ENCODE measurements at regions not wholly inside any gene's neighbourhood (a gene's known extent, or its start where the extent isn't known, plus 50 kb on each side); places are given as distances from the start of the nearest gene placed in this dataset.

DNA sequence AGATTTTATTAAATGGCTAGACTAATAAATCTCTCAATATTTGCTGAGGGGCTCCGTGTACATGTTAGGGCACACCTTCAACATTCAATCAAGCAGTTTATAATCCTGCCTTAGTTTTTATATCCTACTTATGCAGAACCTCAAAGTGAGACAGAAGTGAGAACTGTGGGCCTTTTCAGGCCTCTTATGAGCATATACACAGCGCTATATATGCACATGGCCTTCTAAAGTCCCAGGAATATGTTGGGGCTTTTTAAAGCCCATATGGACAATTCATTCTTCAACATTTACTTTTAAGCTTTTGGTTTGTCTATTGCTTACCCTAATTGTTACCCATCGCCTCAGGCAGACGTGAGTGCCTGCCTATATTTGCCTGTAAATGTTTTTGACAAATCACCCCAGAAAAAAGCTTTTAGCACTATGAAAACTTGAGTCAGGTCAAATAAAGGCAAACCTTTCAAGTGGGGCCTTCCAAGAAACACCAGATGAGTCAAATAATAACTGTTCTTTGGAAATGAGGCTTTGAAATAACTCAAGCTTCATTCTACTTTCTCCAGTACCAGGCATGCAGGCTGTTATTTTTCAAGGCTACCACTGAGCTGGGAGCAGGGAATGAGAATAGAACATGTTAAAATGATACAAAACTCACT is 58.2 kb downstream of the ESM1 start:
- DNase-seq (ENCODE audit: low read depth in 2 of 2) = no peak

DNA sequence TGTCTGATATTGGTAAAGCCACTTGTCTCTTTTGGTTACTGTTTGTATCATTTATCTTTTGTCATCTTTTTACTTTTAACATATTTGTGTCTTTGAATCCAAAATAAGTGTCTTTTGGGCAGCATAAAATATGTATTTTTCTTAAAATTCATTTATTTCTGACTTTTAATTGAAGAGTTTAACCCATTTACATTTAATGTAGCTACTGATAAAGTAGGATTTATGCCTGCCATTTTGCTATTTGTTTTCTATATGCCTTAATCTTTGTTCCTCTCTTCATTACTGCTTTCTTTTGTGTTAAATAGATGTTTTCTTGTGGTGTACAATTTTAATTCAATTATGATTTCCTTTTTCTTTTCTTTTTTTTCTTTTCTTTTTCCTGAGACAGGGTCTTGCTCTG is 60.9 kb downstream of the ESM1 start:
- no peak for DNase-seq (ENCODE audit: low read depth in 2 of 2)

DNA sequence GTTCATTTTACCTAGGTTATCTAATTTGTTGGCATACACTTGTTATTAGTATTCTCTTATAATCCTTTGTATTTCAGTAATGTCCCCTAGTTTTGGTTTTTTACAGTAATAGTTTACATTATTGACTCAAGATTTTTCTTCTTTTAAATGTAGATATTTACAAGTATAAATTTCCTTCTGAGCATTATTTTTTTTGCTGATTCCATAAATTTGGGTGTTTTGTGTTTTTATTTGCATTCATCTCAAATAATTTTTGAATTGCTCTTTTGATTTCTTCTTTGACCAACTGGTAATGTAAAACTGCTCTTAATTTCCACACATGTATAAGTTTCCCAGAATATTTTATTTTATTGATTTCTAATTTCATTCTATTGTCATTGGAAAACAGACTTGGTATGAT is 68.1 kb downstream of the ESM1 start:
- DNase-seq (ENCODE audit: low read depth in 2 of 2) = no peak

DNA sequence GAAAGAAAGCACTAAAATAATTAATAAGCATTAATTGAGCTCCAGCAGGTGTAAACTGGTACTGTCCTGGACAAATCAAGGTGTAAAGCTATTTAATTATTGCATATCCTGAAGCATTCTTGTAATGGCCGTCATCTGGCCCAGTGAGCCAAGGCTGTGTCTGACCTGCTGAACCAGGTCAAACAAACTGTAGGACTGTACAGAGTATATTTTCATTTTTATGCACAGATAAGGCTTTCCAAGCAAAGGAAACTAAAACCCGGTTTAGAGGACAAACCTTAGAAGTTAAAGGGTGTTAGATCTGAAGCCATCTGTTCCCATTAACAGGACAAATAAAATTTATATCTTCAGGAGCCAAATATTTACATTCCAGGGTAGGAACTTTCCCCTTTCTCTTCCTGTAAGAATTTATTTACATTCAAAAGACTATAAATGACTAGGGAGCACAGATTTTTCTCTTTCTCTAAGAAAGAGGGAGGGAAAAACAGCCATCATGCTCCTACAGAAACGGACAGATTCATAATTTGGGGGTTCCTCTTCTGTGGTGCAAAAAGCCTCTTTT is 69.8 kb downstream of the ESM1 start:
- no peak for DNase-seq (ENCODE audit: low read depth in 2 of 2)

DNA sequence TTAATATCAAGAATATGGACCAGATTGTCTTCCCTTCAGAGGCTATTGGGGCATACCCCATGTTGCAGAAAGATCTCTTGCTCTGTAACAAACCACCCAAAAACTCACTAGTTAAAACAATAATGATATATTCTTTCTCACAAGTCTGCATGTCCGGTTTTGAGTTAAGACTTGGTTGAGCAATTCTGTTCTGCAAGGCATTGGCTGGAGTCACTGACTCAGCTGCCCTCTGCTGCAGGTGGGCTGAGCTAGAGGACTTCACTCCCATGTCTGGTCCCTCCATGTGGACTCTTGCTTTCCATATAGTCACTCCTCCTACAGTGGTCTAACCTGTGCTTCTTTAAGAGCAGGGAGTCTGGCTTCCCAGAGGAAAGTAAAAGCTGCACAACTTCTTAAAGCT is 73.4 kb downstream of the ESM1 start:
- DNase-seq (ENCODE audit: low read depth in 2 of 2) = no peak

DNA sequence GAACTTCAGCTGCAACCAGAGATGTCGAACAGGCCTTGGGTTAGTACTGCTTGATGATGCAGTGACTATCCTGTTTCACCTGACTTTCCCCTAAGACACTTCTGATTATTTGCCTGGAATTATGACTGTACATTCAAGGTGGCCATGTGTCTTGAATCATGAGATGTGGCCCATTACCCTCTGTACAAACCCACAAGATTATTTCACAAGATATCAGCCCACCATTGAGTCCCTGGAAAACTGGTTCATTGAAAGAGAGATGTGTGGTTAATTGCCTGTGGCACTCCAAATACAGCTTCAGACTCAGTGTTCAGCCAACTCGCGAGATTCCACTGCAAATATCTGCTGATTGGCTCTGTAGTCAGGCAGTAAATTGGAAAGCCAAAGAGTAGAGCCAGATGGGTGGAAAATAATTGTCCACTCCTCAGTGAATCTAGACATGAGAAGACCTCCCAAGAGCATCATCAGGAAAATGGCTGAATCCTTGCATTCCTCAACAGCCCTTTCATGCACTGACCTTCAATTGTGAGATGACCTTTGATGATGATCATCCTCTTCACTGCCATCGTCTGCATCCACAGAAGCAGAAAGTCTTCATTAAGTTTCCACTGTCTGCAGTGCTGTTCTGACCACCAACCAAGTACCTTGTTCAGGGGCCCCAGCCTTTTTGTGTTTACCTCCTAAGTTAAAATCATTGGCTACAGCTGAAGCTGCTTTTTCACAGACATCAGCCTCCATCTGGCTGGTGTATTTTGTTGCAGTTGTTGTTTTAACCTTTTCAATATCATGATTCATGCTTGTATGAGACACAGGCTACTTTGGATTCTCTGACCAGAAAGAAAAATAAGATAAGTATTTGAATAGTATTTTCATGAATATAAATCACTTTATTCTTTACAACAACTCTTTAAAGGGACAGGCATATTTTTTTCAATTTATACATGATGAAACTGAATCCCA is 75.2 kb downstream of the ESM1 start:
- DNase-seq (ENCODE audit: low read depth in 2 of 2) = no peak

DNA sequence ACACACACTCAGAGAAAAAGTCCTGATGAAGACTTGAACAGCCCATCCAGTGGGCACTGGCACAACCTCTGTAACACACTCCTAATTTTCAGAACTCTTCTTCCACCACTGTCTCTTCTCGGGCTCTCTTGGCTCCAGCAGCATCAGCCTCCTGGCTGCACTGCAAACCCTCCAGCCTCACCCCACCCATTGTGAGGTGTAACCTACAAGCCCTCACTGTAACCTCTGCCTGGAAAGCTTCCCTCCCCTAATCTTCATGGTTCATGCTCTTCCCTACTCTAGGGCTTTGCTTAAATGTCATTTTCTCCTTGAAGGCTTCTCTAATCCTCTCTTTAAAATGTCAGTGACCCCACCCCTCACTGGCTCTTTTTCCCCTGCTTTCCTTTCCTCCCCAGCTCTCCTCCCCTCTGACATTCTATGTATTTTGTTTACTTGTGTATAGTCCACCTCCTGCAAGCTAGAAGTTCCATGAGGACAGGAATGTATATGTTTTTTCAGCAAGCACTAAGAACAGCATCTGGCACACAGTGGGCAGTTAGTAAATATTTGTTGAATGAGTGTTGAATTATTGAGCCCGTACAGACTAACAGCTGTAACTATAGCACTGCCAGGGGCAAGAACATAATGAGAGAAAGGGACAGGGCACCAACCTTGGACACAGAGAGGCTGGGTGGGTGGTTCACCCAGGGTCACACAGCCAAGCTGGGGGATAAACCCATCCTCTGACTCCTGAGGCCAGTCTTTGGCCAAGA is 76.4 kb downstream of the ESM1 start:
- DNase-seq (ENCODE audit: low read depth in 2 of 2) = no peak

DNA sequence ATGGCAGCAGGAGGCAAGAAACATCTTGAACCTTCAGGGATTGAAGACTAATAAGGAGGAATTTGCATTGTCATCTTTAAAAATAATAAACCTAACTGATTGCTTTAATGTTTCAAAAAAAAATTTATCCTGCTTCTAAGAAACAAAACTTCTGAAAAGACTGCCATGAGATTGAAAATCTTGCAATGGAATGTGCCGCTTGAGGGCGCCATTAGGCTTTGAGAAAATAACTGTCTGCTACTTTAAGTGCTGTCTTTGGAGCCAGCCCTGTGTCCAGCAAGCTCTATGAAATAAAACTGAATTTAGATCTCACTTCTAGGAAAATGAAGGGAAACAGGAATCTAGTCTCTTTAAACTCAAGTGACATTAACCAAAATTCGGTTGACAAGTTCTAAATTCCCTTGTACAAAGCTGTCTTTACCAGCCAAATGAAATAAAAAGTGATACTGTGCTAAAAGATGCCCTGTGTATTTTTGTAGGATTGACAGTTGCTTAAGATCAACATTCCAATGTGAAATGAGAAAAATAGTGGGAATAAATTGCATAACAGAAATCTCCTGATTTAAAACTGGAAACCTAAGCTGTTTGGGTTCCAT is 79.4 kb downstream of the ESM1 start:
- peak; percentile 30 to 35 for DNase-seq (ENCODE audit: low read depth in 2 of 2)

DNA sequence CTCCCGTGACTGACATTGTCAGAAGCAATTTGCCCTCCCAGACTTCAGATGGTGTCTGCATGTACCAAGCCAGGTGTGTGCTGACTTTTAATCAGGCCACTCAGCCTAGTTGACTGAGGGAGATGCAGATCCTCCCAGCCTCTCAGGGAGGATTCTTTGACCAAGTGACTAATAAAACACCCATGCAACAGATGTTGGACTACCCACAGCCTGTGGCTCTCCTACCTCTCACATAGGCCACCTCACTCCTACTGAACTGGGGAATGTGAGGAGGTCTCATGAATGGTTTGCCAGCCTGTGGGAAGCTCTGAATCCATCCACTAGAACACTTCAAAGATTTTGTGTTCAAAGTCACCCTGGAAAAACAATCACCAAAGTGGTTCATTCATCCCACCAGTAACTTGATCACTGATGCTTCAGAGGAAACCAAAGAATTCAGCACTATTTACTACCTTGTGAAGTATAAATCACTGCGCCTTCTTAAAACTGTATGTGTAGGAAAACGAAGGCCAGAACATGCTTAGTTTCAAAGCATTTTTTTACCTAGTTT is 80.1 kb downstream of the ESM1 start:
- DNase-seq (ENCODE audit: low read depth in 2 of 2) = no peak

DNA sequence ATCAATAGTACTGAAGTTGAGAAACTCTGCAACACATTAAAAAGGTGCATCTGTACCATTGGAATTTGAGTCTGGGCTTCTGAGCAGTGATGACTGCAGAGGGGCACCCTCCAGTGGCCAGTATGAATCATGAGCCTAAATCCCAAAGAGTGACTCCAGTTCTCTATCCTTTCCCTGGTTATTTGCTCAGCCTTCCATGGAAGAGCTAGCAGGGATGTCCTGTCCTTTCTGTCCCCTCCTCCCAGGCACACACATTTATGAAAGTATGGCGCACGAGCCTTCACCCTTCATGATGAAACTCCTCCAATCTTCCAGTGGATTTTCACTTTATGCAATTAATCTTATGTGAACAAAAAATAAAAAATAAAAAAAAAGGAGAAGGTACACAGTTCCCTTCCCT is 81.0 kb downstream of the ESM1 start:
- DNase-seq (ENCODE audit: low read depth in 2 of 2) = no peak

DNA sequence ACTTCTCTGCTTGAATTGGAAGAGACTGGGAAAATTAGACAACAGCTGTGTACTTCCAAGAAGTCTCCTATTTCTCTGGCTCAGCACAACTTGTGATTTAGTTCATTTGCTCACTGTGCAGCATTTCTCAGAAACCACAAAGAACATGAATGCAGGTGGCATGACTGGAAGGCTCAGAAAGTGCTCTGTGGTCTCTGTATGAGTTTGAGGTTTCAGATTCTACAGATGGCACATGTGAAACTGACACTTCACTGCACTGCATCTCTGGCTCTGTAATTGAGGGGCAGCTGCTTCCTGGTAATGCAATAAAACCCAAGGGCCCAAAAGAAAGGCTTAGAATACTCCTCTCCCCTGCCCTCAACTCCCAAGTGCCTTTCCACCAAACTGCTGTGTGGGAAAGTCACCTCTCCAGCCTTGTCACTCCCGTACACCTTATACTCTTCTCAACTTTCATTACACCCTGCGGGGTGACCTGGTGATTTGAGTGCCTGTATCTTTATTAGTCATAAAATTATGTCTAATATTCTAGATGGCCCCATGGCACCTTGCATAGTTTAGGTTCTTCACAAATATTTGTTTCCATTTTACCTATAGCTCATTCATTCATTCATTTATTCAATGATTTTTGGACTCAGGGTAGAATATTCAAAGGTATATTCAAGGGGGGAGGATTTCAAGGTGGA is 82.5 kb downstream of the ESM1 start:
- DNase-seq (ENCODE audit: low read depth in 2 of 2) = no peak

DNA sequence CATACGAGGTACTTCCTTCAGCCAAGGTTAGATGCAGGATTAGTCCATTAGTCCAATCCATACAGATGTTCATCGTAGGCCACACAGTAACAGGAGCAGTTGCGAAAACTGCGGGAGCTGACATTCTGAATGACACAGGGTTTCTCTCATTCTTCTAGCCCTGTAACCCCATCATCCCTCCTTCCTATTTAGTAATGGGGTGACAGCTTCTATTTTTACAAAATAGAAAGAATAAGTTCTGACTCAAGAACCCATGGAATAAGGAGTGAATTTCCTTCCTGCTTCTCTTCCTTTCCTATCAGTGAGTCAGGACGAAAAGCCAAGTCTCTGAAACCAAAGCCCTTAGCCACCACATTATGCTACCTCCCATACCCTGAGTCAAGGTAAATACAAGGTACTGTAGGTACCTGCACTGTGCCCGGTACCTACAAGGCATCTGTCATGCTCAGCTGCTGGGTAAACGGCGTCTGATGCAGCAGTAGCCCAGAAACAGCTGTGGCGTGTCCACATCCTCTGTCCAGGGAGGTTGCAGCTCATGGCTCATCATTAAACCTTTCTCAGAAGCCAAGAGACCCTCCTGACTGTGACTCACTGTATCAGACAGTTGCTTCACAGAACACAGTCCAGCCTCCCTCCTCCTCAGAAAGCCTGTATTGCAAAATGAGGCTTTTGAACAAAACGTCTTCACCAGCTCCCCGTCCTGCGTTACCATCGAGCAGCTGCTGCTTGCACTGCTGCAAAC is 84.2 kb downstream of the ESM1 start:
- DNase-seq (ENCODE audit: low read depth in 2 of 2) = no peak

DNA sequence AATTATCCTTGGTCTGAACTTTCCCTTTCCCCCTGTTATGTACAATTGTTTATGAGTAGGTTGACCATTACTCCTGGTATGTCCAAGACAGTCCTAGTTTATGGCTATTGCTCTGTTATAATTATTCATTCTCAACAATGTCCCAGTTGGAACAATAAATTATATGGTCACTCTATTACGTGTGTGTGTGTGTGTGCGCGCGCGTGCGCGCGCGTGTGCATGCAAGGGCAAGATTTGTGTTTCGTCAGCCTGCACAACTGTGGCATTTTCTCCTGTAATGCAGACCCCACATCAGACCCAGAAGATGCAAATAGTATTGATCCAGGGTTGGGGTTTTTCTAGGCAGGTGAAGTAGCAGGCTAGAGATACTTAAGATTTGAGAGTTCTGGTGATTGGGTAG is 88.4 kb downstream of the ESM1 start:
- no peak for DNase-seq (ENCODE audit: low read depth in 2 of 2)

DNA sequence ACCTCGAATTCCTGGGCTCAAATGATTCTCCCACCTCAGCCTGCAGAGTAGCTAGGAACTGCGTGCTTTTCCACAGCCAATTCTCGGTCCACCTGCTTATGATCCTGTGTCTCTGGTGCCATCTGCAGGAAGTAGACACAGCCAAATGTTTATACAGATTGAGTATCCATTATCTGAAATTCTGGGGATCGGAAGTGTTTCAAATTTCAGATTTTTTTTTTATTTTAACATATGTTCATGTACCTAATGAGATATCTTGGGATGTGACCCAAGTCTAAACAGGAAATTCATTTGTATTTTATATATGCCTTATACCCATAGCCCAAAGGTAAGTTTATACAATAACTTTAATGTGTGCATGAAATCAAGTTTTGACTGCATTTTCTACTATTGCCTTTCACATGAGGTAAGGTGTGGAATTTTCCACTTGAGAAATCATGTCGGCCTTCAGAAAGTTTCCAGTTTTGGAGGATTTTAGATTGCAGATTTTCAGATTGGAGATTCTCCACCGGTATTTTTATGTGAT is 89.5 kb downstream of the ESM1 start:
- no peak for DNase-seq (ENCODE audit: low read depth in 2 of 2)

DNA sequence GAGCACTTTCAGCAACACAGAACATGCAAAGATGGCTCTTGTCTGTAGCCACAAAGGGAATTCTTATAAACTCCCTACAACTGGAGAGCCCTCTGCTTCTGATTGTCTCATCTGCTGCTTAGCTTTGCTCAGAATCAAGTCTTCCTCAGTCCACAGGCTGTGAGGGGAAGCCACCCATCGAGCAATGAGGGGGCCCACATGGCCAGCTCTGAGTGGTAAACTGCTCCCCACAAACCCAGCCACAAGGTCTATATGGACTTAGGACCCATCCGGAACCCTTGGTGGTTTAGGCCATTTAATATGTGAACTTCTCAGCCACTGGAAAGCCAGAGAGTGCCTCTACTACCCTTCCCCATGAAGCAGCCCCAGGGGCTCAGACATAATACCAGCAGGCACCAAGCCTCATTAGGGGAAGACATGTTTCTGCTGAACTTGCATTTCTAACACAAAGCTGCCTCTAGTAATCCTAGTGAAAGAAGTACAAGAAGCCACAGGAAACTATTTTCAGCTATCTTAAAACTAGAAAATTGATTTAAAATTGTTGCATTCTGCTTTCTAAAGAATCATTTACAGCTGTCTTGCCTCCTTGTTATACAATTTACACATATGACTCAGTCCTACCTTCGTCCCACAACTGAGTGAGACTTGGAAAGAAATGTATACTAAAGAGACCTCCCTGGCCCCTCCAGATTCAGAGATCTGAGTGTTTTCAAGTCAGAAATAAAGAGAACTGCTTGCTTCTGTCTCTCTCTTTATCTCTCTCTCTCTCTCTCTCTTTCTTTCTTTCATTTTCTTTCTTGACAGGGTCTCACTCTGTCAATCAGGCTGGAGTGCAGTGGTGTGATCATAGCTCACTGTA is 90.2 kb downstream of the ESM1 start:
- no peak for DNase-seq (ENCODE audit: low read depth in 2 of 2)

DNA sequence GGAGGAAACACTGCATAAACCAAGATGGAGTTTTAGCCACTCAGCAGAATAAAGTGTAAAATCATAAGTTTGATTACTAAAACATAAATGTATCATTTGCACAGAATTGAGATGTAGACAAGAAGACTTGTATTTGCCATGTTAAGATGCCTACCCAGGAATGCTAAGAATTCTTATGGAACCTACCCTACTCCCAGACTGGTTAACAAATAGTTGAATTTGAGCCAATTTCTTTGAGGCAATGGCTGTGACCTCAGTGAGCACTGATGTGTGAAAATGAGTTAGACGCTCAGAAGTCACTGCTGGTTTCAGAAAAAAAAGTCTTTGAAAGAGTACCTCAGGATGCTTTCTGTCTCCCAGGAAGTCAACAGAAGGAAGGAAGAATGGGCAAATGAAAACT is 95.6 kb downstream of the ESM1 start:
- DNase-seq (ENCODE audit: low read depth in 2 of 2) = no peak

DNA sequence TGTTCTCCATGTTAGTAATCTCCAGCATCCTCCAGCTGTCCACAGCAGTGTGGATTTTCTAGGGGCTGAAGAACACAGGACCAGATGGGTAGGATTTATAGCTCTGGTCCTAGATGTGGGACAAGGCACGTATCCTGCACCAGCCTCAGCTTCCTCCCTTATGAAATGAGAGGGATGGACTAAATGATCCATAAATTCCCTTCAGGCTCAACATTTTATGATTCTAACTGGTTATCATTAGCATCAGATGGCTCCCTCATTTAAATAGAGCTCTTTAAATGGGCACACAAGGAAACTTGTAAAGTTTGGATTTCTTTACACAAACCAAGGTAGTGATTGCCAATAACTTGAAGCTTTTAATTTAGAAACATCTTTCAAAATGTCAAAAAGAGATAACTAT is 97.7 kb downstream of the ESM1 start:
- DNase-seq (ENCODE audit: low read depth in 2 of 2) = no peak

DNA sequence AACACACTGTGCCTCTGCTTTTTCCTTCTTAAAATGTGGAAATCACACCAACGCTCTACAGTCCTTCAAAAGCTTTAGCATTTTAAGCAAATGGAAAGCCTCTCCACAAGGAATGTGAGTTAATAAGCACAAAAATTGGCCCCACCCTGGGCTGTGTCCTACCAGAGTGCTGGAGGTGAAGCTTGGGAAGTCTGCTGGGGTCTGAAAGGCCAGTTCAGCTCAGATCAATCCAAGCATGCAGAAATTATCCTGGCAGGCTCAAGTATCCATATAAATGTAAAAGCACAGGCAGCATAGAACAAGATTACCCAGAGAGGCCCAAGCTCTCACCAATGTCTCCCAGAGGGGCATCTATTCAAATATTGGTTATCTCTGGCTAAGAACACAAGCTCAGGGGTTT is 98.5 kb downstream of the ESM1 start:
- no peak for DNase-seq (ENCODE audit: low read depth in 2 of 2)

DNA sequence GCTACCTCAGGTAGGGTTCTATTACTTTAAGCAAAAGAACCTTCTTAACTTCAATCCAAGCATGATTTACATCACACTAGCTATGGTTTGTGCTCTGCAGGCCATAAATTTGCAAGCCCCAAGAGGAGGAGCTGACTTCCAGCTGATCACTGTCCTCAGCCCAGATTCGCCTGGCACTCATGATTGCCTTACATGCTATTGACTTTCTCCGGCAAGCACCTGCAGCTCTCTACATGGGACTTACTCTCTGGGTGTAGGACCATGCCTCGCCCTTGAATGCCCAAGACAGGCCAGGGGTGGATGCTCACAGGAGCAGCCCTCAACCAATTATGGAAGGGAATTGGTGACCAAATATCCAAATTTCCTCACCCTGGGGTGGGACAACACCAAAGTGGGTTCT is 99.8 kb downstream of the ESM1 start:
- DNase-seq (ENCODE audit: low read depth in 2 of 2) = no peak
